Omental fat pad (tissue), 3 donors: ENCODE measurements at regions not wholly inside any gene's neighbourhood (a gene's known extent, or its start where the extent isn't known, plus 50 kb on each side); places are given as distances from the start of the nearest gene placed in this dataset.

Source experiments
- ATAC-seq: fragments of 150-250 bp; one replicate; pipeline ENCODE4 v1.9.1; 2016; ENCODE audit warnings: mild to moderate bottlenecking, moderate library complexity; ENCODE audit not compliant: low FRiP score
- DNase-seq: peaks from one replicate; pipeline ENCODE4 v3.0.0-alpha.2; 2019; ENCODE audit warnings: low spot score
- TF ChIP-seq, protein P1 (sequence below), 3 donors: fragments of 450-650 bp; IDR thresholded peaks; one replicate each; pipeline ENCODE4 v1.5.1; 2016 to 2017; ENCODE audit warnings: antibody characterized with exemption in 3 of 3, mild to moderate bottlenecking in 3 of 3, moderate library complexity in 2 of 3

DNA sequence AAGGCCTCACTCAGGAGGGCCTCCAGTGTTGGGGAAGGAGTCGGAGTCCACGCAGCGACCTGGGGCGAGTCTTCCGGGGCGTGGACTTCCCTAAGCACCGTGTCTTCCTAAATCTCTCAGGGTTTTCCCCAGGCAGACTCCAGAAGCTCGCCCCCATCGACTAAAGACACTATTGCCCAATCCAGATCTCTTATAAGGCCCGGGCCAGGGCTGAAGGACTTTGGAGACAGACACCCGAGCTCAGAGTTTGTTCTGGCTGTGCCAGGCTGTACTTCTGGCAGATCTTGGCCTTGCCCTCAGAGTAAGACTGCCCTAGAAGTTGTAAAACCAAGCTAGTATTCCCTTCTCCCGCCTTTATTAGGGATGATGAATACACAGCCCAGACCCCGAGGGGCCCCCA lies 191.4 kb downstream of the BUD13 start:
- TF ChIP-seq, protein P1, sequence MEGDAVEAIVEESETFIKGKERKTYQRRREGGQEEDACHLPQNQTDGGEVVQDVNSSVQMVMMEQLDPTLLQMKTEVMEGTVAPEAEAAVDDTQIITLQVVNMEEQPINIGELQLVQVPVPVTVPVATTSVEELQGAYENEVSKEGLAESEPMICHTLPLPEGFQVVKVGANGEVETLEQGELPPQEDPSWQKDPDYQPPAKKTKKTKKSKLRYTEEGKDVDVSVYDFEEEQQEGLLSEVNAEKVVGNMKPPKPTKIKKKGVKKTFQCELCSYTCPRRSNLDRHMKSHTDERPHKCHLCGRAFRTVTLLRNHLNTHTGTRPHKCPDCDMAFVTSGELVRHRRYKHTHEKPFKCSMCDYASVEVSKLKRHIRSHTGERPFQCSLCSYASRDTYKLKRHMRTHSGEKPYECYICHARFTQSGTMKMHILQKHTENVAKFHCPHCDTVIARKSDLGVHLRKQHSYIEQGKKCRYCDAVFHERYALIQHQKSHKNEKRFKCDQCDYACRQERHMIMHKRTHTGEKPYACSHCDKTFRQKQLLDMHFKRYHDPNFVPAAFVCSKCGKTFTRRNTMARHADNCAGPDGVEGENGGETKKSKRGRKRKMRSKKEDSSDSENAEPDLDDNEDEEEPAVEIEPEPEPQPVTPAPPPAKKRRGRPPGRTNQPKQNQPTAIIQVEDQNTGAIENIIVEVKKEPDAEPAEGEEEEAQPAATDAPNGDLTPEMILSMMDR (IDR thresholded peaks at IDR 0.05) = no peak
- no peak for DNase-seq
- ATAC-seq = no peak

DNA sequence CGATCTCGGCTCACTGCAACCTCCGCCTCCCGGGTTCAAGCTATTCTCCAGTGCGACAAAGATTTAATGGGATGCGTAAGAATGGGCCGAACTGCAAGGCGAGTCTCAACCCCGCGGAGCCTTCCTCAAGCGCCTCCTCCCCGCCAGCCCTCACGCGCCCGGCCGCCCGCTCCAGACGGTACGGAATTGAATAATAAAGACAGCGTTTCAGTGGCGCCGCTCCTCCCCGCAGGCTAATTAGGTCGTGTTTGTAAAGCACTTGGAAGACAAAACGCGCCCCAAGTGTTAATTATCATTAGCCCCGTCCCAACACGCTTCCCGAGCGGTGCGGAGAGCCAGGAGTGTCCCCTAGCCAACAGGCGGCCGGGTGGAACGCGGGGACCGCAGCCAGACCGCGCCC lies 192.0 kb downstream of the BUD13 start:
- ATAC-seq = no peak
- TF ChIP-seq, protein P1 (IDR thresholded peaks at IDR 0.05) = no peak
- no peak for DNase-seq

DNA sequence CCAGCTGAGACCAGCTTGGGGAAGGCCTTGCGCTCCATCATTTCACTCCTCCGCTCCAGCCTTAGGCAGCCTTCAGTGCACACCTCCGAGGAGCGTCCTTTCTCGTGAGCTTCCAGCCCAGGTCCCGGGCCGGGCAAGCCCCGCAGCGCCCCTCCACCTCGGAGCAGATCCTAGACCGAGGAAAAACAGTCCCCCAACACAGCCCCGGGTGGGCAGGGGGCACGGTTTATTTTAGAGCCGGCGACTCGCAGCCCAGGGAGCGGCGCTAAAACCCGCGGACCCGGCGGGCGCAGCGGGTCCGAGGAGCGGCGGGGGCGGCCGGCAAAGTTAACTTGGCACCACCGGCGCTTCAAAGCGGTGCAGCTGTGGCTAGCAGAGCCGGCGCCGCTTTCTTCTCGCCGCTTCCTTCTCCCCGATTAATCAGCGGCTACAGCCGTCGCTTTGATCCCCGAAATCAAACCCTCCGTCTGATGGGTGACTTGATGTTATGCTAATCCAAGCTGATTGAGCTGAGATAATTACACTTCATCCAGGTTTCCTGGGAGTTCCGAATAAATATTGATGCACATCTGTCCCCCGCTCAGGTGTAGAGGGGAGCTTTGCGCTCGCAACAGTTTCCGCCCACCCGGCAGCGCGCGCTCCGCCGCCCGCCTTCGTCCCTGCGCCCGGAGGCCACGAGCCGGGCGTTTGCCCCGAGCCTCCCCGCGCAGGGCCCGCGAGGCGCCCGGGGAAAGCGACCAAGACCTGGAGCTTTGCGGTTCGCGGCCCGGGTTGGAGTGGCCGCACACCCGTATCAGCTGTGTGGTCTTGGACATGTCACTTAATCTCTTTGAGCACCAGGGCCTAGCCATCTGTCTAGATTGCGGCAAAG lies 192.7 kb downstream of the BUD13 start:
- TF ChIP-seq, protein P1 (IDR thresholded peaks at IDR 0.05) = no peak
- ATAC-seq = peak; percentile 66
- no peak for DNase-seq

DNA sequence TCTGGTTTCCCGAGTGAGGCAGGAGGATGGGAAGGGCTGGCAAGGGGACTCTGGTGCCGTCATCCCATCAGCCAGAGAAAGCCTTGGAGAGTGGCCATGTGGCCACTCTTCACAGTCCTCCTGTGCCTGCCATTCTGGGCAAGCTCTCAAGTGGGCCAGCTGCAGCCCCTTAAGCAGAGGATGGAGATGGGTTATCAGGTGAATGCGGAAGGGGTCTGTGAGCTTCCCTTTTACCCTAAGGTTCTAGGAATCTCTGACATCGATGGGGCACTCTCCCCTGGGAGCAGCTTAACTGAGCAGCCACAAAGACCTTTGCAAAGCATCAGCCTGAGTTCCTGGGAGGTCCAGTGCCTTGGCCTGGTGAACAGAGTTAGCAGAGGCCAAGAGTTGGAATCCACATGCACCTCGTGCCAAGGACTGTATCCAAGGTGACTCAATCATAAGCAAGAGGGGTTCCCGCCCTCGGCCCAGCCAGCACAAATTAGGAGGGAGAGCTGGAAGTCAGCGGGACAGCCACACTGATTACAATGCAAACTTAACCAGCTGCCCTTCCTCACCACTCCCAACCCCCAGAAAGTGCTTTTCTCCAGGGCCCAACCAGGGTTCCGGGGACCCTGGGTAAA lies 193.6 kb downstream of the BUD13 start:
- DNase-seq = no peak
- ATAC-seq = peak; percentile 74
- TF ChIP-seq, protein P1 (IDR thresholded peaks at IDR 0.05) = no peak

DNA sequence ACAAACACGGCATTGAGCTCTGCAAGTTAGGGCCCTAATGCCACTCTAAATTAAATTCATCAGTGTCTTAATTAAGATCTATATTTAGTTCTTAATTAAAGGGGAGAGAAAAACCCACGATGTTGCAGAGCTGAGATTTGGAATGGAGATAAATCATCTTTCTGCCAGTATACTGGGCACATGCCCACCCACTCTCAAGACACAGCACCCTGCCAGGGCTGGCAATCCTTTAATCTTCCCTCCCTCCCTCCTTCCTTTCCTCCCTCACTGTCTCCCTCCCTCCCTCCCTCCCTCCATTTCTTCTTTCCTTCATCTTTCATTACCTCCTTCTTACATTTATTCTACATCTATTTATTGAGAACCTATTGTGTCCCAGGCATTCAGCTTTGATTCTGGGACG lies 194.8 kb downstream of the BUD13 start:
- ATAC-seq (no peak), DNase-seq (no peak)
- TF ChIP-seq, protein P1 (IDR thresholded peaks at IDR 0.05) = no peak

DNA sequence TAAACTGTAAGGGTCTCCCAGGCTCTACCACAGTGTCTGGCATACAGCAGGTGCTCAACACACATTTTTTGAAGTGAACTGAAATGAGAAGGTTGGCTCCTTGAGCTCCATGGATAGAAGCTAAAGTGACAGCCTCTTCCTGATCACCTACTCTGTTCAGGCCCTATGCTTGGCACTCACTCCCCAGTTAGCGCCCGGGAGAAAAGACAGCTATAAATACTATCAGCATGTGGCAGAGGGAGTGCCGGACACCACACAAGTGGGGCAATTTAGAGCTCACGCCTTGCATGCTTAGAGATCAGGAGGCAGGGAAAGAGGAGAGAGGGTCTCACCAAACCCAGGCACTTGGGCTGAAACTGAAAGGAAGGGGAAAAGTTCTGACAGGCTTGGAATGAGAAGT lies 195.5 kb downstream of the BUD13 start:
- TF ChIP-seq, protein P1 (IDR thresholded peaks at IDR 0.05) = no peak
- no peak for DNase-seq
- no peak for ATAC-seq

DNA sequence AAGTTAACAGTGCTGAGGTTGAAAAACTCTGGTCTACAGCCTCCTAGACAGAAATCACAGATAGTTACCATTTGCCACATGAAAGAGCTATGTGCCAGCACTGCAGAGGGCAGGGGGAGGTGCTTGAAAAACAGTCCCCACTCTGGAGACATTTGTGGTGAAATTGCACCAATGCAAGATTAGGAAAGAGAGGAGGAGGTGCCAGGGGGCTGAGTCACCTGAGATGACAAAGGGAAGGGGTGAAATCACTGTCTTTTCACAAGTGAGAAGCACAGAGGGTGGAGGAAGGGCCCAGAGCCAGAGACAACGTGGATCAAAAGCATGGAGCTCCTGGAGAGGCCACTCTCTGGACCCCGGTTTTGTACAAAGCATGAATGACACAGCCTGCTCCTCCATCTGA lies 196.3 kb downstream of the BUD13 start:
- TF ChIP-seq, protein P1 (IDR thresholded peaks at IDR 0.05) = no peak
- ATAC-seq (no peak), DNase-seq (no peak)
